Peyer's patch (tissue), 4 donors: ENCODE measurements at regions not wholly inside any gene's neighbourhood (a gene's known extent, or its start where the extent isn't known, plus 50 kb on each side); places are given as distances from the start of the nearest gene placed in this dataset.
"Not testable (repeated sequence)": the region's sequence is repeated elsewhere in the genome, so short reads cannot be mapped to it uniquely, and the experiment has no call there.

Source experiments
- DNase-seq, 3 donors: peaks; one replicate each; pipeline ENCODE4 v3.0.0-alpha.2; 2017 to 2019
- H3K27ac ChIP-seq, 4 donors: fragments of 200-600 bp; sonication (generic); one replicate each; pipeline ENCODE4 v1.5.1; 2016 to 2019
- H3K27me3 ChIP-seq, 2 donors: fragments of 200-600 bp; sonication (generic); one replicate each; pipeline ENCODE4 v1.5.1; 2019
- H3K36me3 ChIP-seq, 3 donors: fragments of 200-600 bp; sonication (generic); one replicate each; pipeline ENCODE4 v1.5.1; 2016 to 2019
- H3K4me1 ChIP-seq, 4 donors: fragments of 200-600 bp; sonication (generic); one replicate each; pipeline ENCODE4 v1.5.1; 2016 to 2019
- H3K4me3 ChIP-seq, 4 donors: fragments of 200-600 bp; sonication (generic); 1 replicate in 3 of 4; 2 replicates in 1 of 4; pipeline ENCODE4 v1.5.1; 2016 to 2019; ENCODE audit warnings: mild to moderate bottlenecking in 1 of 4
- H3K9me3 ChIP-seq, 4 donors: fragments of 200-600 bp; sonication (generic); one replicate each; pipeline ENCODE4 v1.5.1; 2016 to 2019; ENCODE audit warnings: mild to moderate bottlenecking in 1 of 4
- POLR2A ChIP-seq, 2 donors: fragments of 450-650 bp; IDR thresholded peaks; one replicate each; pipeline ENCODE4 v1.5.1; 2017; ENCODE audit warnings: antibody characterized with exemption in 2 of 2, mild to moderate bottlenecking in 2 of 2, moderate library complexity in 2 of 2
- small RNA-seq, 2 donors: library from RNA; depleted of rRNA; stranded (forward); fragments of <200 nt; gene quantifications; one replicate each; pipeline ENCODE3, GENCODE V24; 2016
- TF ChIP-seq, protein P1 (sequence below), 6 experiments: fragments of 450-650 bp in 4 of 6; fragments of 200-600 bp in 2 of 6; sonication (generic) in 1 of 6; IDR thresholded peaks; one replicate each; pipeline ENCODE4 v1.5.1; 2017 to 2019; ENCODE audit warnings: antibody characterized with exemption in 6 of 6, mild to moderate bottlenecking in 3 of 6, moderate library complexity in 1 of 6

DNA sequence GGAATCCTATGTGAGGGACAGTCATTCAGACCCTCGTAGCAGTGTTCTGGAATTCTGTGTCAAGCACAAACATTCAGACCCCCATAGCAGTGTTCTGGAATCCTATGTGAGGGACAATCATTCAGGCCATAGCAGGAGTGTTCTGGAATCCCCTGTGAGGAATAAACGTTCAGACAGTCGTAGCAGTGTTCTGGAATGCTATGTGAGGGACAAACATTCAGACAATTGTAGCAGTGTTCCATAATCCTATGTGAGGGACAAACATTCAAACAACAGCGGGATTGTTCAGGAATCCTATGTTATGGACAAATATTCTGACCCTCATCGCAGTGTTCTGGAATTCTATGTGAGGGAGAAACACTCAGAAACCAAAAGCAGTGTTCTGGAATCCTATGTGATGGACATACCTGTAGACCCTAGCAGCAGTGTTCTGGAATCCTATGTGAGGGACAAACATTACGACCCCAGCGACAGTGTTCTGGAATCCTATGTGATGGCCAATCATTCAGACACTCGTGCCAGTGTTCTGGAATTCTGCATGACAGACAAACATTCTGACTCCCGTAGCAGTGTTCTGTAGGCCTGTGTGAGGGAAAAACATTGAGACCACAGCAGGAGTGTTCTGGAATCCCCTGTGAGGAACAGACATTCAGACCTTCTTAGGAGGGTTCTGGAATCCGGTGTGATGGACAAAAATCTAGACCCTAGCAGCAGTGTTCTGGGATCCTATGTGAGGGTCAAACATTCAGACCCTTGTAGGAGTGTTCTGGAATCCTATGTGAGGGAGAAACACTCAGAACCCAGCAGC is 388.1 kb upstream of the SPATA31A5 start:
- H3K27me3 ChIP-seq, H3K4me1 ChIP-seq, H3K4me3 ChIP-seq, H3K9me3 ChIP-seq, H3K36me3 ChIP-seq, DNase-seq, H3K27ac ChIP-seq: not testable (repeated sequence)

DNA sequence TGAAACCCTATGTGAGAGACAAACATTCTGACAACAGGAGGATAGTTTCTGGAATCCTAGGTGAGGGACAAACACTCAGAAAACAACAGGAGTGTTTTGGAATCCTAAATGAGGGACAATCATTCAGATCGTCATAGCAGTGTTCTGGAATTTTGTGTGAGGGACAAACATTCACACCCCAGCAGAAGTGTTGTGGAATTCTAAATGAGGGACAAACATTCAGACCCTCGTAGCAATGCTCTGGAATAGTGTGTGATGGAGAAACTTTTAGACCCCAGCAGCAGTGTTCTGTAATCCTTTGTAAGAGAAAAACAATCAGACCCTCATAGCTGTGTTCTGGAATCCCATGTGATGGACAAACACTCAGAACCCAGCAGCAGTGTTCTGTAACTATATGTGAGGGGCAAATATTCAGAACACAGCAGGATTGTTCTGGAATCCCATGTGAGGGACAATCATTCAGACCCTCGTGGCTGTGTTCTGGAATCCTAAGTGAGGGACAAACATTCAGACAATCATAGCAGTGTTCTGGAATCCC is 387.4 kb upstream of the SPATA31A5 start:
- not testable (repeated sequence) for DNase-seq, H3K36me3 ChIP-seq, H3K4me3 ChIP-seq, H3K9me3 ChIP-seq, H3K4me1 ChIP-seq, H3K27ac ChIP-seq, H3K27me3 ChIP-seq

DNA sequence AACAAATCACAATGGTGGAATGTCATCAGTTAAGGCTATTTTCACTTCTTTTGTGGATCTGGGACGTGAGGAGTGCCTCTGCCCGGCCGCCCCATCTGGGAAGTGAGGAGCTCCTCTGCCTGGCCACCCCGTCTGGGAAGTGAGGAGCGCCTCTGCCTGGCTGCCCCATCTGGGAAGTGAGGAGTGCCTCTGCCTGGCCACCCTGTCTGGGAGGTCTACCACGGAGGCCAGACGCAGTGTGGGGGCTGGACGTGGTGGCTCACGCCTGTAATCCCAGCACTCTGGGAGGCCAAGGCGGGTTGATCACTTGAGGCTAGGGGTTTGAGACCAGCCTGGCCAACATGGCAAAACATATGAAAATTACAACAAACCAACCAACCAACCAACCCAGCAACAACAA is 369.7 kb upstream of the SPATA31A5 start:
- DNase-seq, H3K27me3 ChIP-seq: not testable (repeated sequence)
- H3K9me3 ChIP-seq: peaks cover 0 to 26% (median 3%) of the 10 kb centered on the region in 4 donors

DNA sequence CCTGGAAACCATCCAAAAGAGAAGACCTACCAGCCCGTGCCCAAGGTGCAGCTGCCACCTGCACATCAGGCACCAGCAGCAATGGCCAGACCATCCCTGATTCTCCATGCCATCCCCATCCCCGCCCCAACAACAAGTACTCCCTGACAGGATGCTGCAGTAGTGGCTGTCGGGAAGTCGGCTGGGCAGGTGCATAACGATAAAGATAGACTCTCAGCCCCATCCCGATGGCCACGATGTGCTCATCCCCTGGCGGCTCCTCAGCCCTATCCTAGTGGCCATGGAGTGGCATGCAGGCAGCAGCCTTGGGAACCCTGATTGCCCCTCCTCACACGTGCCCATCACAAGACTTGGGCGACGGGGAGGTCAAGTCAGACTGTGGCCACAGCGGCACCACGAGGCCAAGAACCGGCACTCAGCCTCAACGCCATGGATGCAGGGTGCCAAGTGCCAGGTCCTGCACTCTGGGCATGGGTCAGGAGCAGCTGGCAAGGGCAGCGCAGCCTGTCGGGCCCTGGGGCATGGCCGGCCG is 368.8 kb upstream of the SPATA31A5 start:
- Histone ChIP-seq H3K4me3 (no peak overlapping the region), H3K27me3 (no peaks in the 10 kb centered on the region), H3K4me1 (no peaks in the 10 kb centered on the region), H3K27ac (no peak overlapping the region), H3K36me3 (no peaks in the 10 kb centered on the region), H3K9me3 (peaks cover 0 to 26% (median 3%) of the 10 kb centered on the region in 4 donors)
- no peak for DNase-seq
- TF ChIP-seq, protein P1, sequence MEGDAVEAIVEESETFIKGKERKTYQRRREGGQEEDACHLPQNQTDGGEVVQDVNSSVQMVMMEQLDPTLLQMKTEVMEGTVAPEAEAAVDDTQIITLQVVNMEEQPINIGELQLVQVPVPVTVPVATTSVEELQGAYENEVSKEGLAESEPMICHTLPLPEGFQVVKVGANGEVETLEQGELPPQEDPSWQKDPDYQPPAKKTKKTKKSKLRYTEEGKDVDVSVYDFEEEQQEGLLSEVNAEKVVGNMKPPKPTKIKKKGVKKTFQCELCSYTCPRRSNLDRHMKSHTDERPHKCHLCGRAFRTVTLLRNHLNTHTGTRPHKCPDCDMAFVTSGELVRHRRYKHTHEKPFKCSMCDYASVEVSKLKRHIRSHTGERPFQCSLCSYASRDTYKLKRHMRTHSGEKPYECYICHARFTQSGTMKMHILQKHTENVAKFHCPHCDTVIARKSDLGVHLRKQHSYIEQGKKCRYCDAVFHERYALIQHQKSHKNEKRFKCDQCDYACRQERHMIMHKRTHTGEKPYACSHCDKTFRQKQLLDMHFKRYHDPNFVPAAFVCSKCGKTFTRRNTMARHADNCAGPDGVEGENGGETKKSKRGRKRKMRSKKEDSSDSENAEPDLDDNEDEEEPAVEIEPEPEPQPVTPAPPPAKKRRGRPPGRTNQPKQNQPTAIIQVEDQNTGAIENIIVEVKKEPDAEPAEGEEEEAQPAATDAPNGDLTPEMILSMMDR (IDR thresholded peaks at IDR 0.05): no peak
- no peak for TF ChIP-seq POLR2A (IDR thresholded peaks at IDR 0.05)

More for the DNA sequence above, 369.7 kb upstream of the SPATA31A5 start:
- H3K4me1 ChIP-seq, H3K4me3 ChIP-seq, H3K36me3 ChIP-seq, H3K27ac ChIP-seq: not testable (repeated sequence)

DNA sequence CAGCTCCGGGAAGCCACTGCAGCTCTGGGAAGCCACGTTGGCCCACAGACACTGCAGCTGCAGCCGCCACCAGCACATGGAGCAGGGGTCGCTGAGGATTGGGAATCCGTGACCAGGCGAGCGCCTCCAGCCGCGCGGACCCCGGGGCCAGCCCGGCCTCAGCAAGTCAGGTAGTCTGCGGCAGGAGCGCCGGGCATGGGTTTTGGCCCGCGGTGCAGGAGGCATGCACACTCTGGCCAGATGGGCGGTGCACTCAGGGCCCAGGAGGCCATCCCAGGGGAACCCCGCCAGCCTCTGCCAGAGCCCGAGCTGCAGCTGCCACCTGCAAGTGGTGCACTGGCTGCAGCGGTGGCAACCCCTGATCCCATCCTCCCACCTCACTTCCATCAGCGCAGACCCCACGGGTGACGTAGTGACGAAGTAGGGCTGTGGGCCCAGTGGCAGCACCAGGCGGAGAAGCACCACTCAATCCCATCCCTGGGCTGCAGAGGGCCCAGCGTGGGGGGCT is 368.3 kb upstream of the SPATA31A5 start:
- H3K4me1 ChIP-seq: no peaks in the 10 kb centered on the region
- peaks cover 0 to 25% (median 3%) of the 10 kb centered on the region in 4 donors for H3K9me3 ChIP-seq
- no peak for TF ChIP-seq POLR2A (IDR thresholded peaks at IDR 0.05)
- TF ChIP-seq, protein P1 (IDR thresholded peaks at IDR 0.05): no peak
- H3K4me3 ChIP-seq: no peak overlapping the region
- H3K36me3 ChIP-seq: no peaks in the 10 kb centered on the region
- H3K27ac ChIP-seq: no peak overlapping the region
- H3K27me3 ChIP-seq: no peaks in the 10 kb centered on the region
- no peak for DNase-seq

DNA sequence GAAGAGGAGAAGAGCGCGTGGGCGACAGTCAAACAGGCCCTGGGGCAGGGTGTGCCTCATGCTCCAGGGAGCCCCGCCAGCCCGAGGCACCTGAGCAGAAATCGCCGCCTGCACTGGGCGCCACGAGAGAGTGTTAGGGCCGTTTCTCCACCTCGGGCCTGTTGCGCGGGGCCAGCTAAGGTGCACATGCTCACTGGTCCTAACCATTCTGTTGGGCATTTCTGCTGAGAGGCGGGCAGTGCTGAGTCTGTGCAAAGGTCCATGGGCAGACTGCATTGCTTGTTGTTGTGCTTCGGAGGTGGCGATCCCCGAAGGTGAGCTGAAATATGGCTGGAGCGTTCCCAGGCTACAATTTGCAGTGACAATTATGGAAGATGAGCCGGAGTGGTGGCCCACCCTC is 367.8 kb upstream of the SPATA31A5 start:
- Histone ChIP-seq H3K27me3 (no peaks in the 10 kb centered on the region), H3K4me3 (no peak overlapping the region), H3K4me1 (no peaks in the 10 kb centered on the region), H3K9me3 (peaks cover 0 to 20% (median 3%) of the 10 kb centered on the region in 4 donors), H3K36me3 (no peaks in the 10 kb centered on the region), H3K27ac (no peak overlapping the region)
- DNase-seq: peak in 1 of 3 donors; percentile 37
- TF ChIP-seq, protein P1 (IDR thresholded peaks at IDR 0.05): no peak
- TF ChIP-seq POLR2A (IDR thresholded peaks at IDR 0.05): no peak

DNA sequence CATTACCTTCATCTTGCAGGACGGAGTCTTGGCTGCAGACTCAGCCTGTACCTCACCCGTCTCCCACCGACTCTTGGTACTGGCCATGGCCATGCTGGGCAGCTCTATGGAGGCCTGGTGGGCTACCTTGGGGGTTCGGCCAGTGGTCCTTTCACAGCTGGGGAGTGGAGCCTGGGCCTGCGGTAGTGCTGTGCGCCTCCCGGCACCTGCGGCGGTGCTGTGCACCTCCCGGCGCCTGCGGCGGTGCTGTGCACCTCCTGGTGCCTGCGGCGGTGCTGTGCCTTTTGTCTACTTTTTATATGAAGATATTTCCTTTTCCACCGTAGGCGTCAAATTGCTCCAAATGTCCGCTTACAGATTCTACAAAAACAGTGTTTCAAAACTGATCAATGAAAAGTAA is 367.2 kb upstream of the SPATA31A5 start:
- not testable (repeated sequence) for H3K4me3 ChIP-seq, DNase-seq, H3K36me3 ChIP-seq, H3K27ac ChIP-seq, H3K4me1 ChIP-seq, H3K27me3 ChIP-seq
- peaks cover 0 to 19% (median 3%) of the 10 kb centered on the region in 4 donors for H3K9me3 ChIP-seq

Small RNA genes in the stretch of these regions (small RNA-seq; reads per million reads assigned to genes)
- gene BX088702.1: 0 reads per million in 2 donors
